Common myeloid progenitor, CD34-positive (primary cell): ENCODE measurements at regions not wholly inside any gene's neighbourhood (a gene's known extent, or its start where the extent isn't known, plus 50 kb on each side); places are given as distances from the start of the nearest gene placed in this dataset.
A peak's percentile ranks its signal among the peaks of the same experiment; 100 is the strongest.

Source experiments
- CTCF ChIA-PET: fragments of 350-600 bp; sonication (Branson Sonifier 250); formaldehyde crosslinking; loops from one replicate; lab custom pipeline; 2021; ENCODE audit warnings: antibody characterized with exemption; lab: Charles Lee
- POLR2A ChIA-PET: fragments of 350-600 bp; sonication (Branson Sonifier 250); formaldehyde crosslinking; loops from one replicate; lab custom pipeline; 2021; ENCODE audit warnings: antibody characterized with exemption; lab: Charles Lee
- DNase-seq, 3 donors: peaks; one replicate each; pipeline versions ENCODE4 v3.0.0 to v3.0.0-alpha.2; 2013
- H3K27ac ChIP-seq, 2 experiments: 1 replicate in 1 of 2; 2 replicates in 1 of 2; pipeline ENCODE4 v1.7.0; 2013; ENCODE audit warnings: inconsistent platforms in 2 of 2, low read length in 2 of 2, mild to moderate bottlenecking in 2 of 2, low read depth in 1 of 2, moderate library complexity in 1 of 2; ENCODE audit not compliant: severe bottlenecking in 2 of 2, insufficient read depth in 1 of 2, poor library complexity in 1 of 2
- H3K27me3 ChIP-seq, 5 experiments: replicated peaks in 2 of 5; 1 replicate in 3 of 5; 2 replicates in 2 of 5; pipeline versions ENCODE4 v1.6.1 to v1.7.0; 2013; ENCODE audit warnings: low read length in 4 of 5, mild to moderate bottlenecking in 2 of 5, moderate library complexity in 2 of 5, inconsistent platforms in 1 of 5; ENCODE audit not compliant: insufficient read depth in 5 of 5, control insufficient read depth in 4 of 5
- H3K36me3 ChIP-seq, 4 experiments: 1 replicate in 2 of 4; 2 replicates in 2 of 4; pipeline versions ENCODE4 v1.6.1 to v1.7.0; 2013; ENCODE audit warnings: low read length in 3 of 4, control low read depth in 1 of 4, mild to moderate bottlenecking in 1 of 4; ENCODE audit not compliant: control insufficient read depth in 4 of 4, insufficient read depth in 4 of 4
- H3K4me1 ChIP-seq, 4 experiments: 1 replicate in 3 of 4; 2 replicates in 1 of 4; pipeline versions ENCODE4 v1.6.1 to v1.7.1; 2013; ENCODE audit warnings: low read length in 3 of 4, mild to moderate bottlenecking in 3 of 4, control low read depth in 1 of 4, inconsistent platforms in 1 of 4, moderate library complexity in 1 of 4; ENCODE audit not compliant: control insufficient read depth in 4 of 4, insufficient read depth in 4 of 4; ENCODE audit errors: control extremely low read depth in 1 of 4
- H3K4me3 ChIP-seq, 7 experiments: 1 replicate in 4 of 7; 2 replicates in 3 of 7; pipeline versions ENCODE4 v1.5.1 to v1.7.0; 2013; ENCODE audit warnings: mild to moderate bottlenecking in 7 of 7, low read length in 6 of 7, moderate library complexity in 6 of 7, inconsistent platforms in 2 of 7, low read depth in 2 of 7, control low read depth in 1 of 7; ENCODE audit not compliant: insufficient read depth in 4 of 7, control insufficient read depth in 1 of 7; ENCODE audit errors: extremely low read depth in 1 of 7
- H3K9me3 ChIP-seq, 5 experiments: 1 replicate in 4 of 5; 2 replicates in 1 of 5; pipeline versions ENCODE4 v1.6.1 to v1.7.1; 2013; ENCODE audit warnings: low read length in 4 of 5, mild to moderate bottlenecking in 2 of 5, inconsistent platforms in 1 of 5, low read depth in 1 of 5, moderate library complexity in 1 of 5; ENCODE audit not compliant: control insufficient read depth in 4 of 5, insufficient read depth in 2 of 5; ENCODE audit errors: control extremely low read depth in 1 of 5
- WGBS: methylation state at CpG from one replicate; pipeline ENCODE4 v1.1.5; 2013; ENCODE audit not compliant: insufficient coverage; 5-methylcytosine and 5-hydroxymethylcytosine counted together

DNA sequence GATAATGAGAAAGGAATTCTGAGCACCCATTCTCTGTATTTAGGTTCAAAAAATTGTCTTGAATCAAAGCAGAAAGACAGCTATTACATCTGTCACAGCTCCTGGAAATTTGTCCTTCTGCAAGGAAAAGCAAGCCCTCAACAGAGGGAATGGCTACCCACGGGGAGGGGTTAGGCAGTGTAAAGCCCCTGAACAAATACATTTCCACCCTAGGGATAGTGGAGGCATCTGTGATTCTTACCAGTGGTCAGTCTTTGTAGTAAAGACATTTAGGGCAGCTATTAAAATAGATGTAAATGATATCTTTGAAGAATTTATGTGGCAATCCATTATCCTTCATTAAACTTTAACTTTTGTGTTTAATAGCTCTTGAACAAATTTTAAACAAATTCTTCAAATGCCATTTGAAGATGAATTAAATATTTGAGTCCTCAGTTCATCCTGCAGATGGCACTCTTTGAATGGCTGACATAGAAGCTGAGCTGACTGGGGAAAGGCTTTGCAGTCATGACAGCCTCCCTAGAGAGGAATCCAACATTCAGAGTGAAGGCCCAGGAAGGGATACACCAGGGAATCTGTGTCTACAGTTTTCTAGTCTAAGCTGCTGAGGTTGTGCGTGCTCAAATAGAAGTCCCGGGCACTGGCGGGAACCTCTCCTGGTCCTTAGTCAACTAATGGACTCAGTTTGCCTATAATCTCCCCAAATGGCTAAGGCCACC, 359.7 kb upstream of the ROPN1 start:
- CTCF ChIA-PET: interaction anchor here (0.6 to 5.8 kb wide), 11 partner anchors 9 to 212 kb away, joined by 3 to 36 read pairs (median 5); no protein-coding TSS in a partner anchor
- POLR2A ChIA-PET: no interaction called here
- no peak overlapping the region for H3K4me3 ChIP-seq
- H3K36me3 ChIP-seq: no peaks in the 10 kb centered on the region
- 33% methylated on average over 1 of the region's 4 CpGs for WGBS
- peaks cover 2 to 16% (median 6%) of the 10 kb centered on the region in 5 experiments for H3K27me3 ChIP-seq
- no peaks in the 10 kb centered on the region for H3K9me3 ChIP-seq
- no peak overlapping the region for H3K27ac ChIP-seq
- peak; percentile 38 to 70 (median 55) for DNase-seq
- H3K4me1 ChIP-seq: no peaks in the 10 kb centered on the region

GRCh38 chr3:124352149-124352539, 360.2 kb upstream of the ROPN1 start:
- peak in 1 of 3 donors; percentile 47 for DNase-seq
- H3K36me3 ChIP-seq: no peaks in the 10 kb centered on the region
- POLR2A ChIA-PET: no interaction called here
- 93% methylated on average over 3 of the region's 3 CpGs for WGBS
- H3K27me3 ChIP-seq: peaks cover 2 to 16% (median 6%) of the 10 kb centered on the region in 5 experiments
- H3K9me3 ChIP-seq: no peaks in the 10 kb centered on the region
- no peak overlapping the region for H3K27ac ChIP-seq
- CTCF ChIA-PET: interaction anchor here (1.2 to 5.8 kb wide), 10 partner anchors 8 to 208 kb away, joined by 3 to 36 read pairs (median 8); no protein-coding TSS in a partner anchor
- no peaks in the 10 kb centered on the region for H3K4me1 ChIP-seq
- no peak overlapping the region for H3K4me3 ChIP-seq

DNA sequence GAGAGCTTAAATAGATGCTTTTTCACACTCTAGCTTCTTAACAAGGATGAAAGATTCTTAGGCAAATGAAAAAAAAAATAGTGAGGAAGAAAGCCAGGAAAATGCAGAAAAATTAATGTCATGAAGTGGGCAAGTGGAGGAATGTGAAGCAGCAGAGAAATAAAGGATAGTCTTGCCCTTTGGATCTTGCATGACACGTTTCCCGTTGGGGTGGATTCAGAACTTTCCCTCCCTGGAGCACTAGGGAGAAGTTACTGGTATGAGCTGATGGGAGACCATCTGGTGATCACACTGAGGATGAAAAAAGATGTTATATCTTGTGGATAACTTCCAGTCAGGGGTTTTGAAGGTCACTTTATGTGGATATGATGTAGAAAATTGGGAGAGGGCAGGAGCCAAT, 361.8 kb upstream of the ROPN1 start:
- H3K4me1 ChIP-seq: no peaks in the 10 kb centered on the region
- peaks cover 2 to 16% (median 5%) of the 10 kb centered on the region in 5 experiments for H3K27me3 ChIP-seq
- ChIA-PET CTCF (interaction anchor here (1.0 to 5.8 kb wide), 7 partner anchors 9 to 196 kb away, joined by 3 to 36 read pairs (median 11); no protein-coding TSS in a partner anchor), POLR2A (no interaction called here)
- 93% methylated on average over 2 of the region's 2 CpGs for WGBS
- H3K36me3 ChIP-seq: no peaks in the 10 kb centered on the region
- DNase-seq: no peak
- no peak overlapping the region for H3K27ac ChIP-seq
- no peaks in the 10 kb centered on the region for H3K9me3 ChIP-seq
- no peak overlapping the region for H3K4me3 ChIP-seq

- ChIA-PET CTCF (interaction anchor here (1.0 to 5.8 kb wide), 7 partner anchors 8 to 196 kb away, joined by 3 to 36 read pairs (median 11); no protein-coding TSS in a partner anchor), POLR2A (no interaction called here)
- no peaks in the 10 kb centered on the region for H3K4me1 ChIP-seq
- H3K9me3 ChIP-seq: no peaks in the 10 kb centered on the region
- H3K27ac ChIP-seq: no peak overlapping the region
- no peaks in the 10 kb centered on the region for H3K36me3 ChIP-seq
- DNase-seq: no peak
- WGBS: 82% methylated on average over 1 of the region's 2 CpGs
- peaks cover 2 to 16% (median 5%) of the 10 kb centered on the region in 5 experiments for H3K27me3 ChIP-seq
- H3K4me3 ChIP-seq: no peak overlapping the region
These were observed 362.2 kb upstream of the ROPN1 start for GRCh38 chr3:124354150-124354549.

DNA sequence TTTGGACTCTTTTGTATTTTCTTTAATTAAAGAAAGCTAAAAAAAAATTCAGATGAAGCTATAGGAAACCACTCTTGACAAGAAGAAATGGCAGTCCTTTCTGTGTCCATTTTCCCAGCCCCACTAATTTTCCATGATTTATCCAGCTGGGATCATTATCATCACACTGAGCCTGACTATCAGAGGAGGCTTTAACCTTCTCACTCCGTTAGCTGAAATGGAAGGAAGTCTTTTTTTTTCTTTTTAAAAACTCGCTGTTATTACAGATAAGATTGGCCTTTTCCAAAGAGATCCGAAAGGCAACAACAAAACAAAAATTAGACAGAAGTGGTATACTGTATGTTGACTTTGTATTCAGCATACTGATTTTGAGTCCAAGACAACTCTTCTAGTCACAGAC, 366.2 kb upstream of the ROPN1 start:
- ChIA-PET POLR2A (no interaction called here), CTCF (interaction anchor here (2.2 kb wide), 1 partner anchor 110 kb away, joined by 6 read pairs; no protein-coding TSS in a partner anchor)
- Histone ChIP-seq H3K9me3 (no peaks in the 10 kb centered on the region), H3K27me3 (peaks cover 0 to 12% (median 5%) of the 10 kb centered on the region in 5 experiments), H3K4me3 (no peak overlapping the region), H3K27ac (no peak overlapping the region), H3K36me3 (no peaks in the 10 kb centered on the region), H3K4me1 (no peaks in the 10 kb centered on the region)
- DNase-seq: no peak
- WGBS: 88% methylated on average over 1 of the region's 3 CpGs

- Histone ChIP-seq H3K27me3 (peaks cover 0 to 6% (median 2%) of the 10 kb centered on the region in 5 experiments), H3K4me1 (no peaks in the 10 kb centered on the region), H3K36me3 (no peaks in the 10 kb centered on the region), H3K4me3 (no peak overlapping the region), H3K9me3 (no peaks in the 10 kb centered on the region), H3K27ac (no peak overlapping the region)
- ChIA-PET POLR2A (no interaction called here), CTCF (interaction anchor here (1.0 kb wide), 2 partner anchors 8 to 206 kb away, joined by 3 to 4 read pairs; no protein-coding TSS in a partner anchor)
- no peak for DNase-seq
- 100% methylated on average over 3 of the region's 3 CpGs for WGBS
These were observed 368.2 kb upstream of the ROPN1 start for GRCh38 chr3:124360155-124360554.

GRCh38 chr3:124360563-124360962, 368.6 kb upstream of the ROPN1 start:
- no peak for DNase-seq
- no peaks in the 10 kb centered on the region for H3K4me1 ChIP-seq

More at GRCh38 chr3:124360563-124360962, 368.6 kb upstream of the ROPN1 start:
- ChIA-PET POLR2A (no interaction called here), CTCF (interaction anchor here (1.0 kb wide), 1 partner anchor 9 kb away, joined by 4 read pairs; no protein-coding TSS in a partner anchor)
- 100% methylated on average over 1 of the region's 3 CpGs for WGBS
- Histone ChIP-seq H3K36me3 (no peaks in the 10 kb centered on the region), H3K27me3 (peaks cover 0 to 6% (median 2%) of the 10 kb centered on the region in 5 experiments), H3K27ac (no peak overlapping the region), H3K9me3 (no peaks in the 10 kb centered on the region), H3K4me3 (no peak overlapping the region)
